ENCODE measurements at regions not wholly inside any gene's neighbourhood (a gene's known extent, or its start where the extent isn't known, plus 50 kb on each side); places are given as distances from the start of the nearest gene placed in this dataset.

- no peak overlapping the region for H3K4ac ChIP-seq (ENCODE audit: low read depth, low read length)
- H3K4me3 ChIP-seq (ENCODE audit: insufficient read depth, low read depth, low read length), result no peak overlapping the region
- H3K18ac ChIP-seq (ENCODE audit: low read depth, low read length), result no peak overlapping the region
- no peaks in the 10 kb centered on the region for H3K36me3 ChIP-seq (ENCODE audit: control insufficient read depth, insufficient read depth, low read length)
- H2BK120ac ChIP-seq (ENCODE audit: low read depth, low read length), result no peak overlapping the region
- H4K8ac ChIP-seq (ENCODE audit: low read depth in 2 of 2, low read length in 2 of 2), result no peak overlapping the region
- no TSS peak for BruUV-seq (replicated peaks)
- no CpG with 5 or more reads among the region's 3 CpGs for WGBS, 2 experiments (ENCODE audit: extremely low coverage in 2 of 2, insufficient read length in 1 of 2)
- no peaks in the 10 kb centered on the region for H3K9me1 ChIP-seq (ENCODE audit: insufficient read depth, low read length)
- no peak overlapping the region for H3K56ac ChIP-seq (ENCODE audit: extremely low read depth, insufficient read depth, low read length)
- intact Hi-C loops (cut with micrococcal nuclease) (no loop called here), dilution Hi-C loops (cut with HindIII; ENCODE audit: low sequenced_read_pairs, unreplicated experiment) (no loop called here), in situ Hi-C loops (cut with MboI; ENCODE audit: low sequenced_read_pairs) (no loop called here)
- no peaks in the 10 kb centered on the region for H4K20me1 ChIP-seq (ENCODE audit: insufficient read depth, low read length)
- no peaks in the 10 kb centered on the region for H3K27me3 ChIP-seq (ENCODE audit: control insufficient read depth, insufficient read depth, low read length)
- H2AFZ ChIP-seq (replicated peaks; ENCODE audit: low read length, poor library complexity), result no peak overlapping the region
- no peak overlapping the region for H3K9ac ChIP-seq (ENCODE audit: low read depth, low read length)
- H4K91ac ChIP-seq (ENCODE audit: insufficient read depth, low read depth, low read length), result no peak overlapping the region
- no peak overlapping the region for H2AK5ac ChIP-seq (ENCODE audit: low read depth, low read length)
- DNase-seq, result no peak
- no peaks in the 10 kb centered on the region for H3K9me3 ChIP-seq (ENCODE audit: control insufficient read depth, insufficient read depth, low read length)
- H3K4me2 ChIP-seq (ENCODE audit: low read depth, low read length), result no peak overlapping the region
- H2BK15ac ChIP-seq (ENCODE audit: low read depth, low read length), result no peak overlapping the region
- POLR2A ChIA-PET (ENCODE audit: unreplicated experiment), result no interaction called here
- CTCF ChIA-PET, result no interaction called here
- H3K79me1 ChIP-seq (ENCODE audit: low read depth in 1 of 2, low read length in 2 of 2), result no peaks in the 10 kb centered on the region
- no peak overlapping the region for H4K5ac ChIP-seq (ENCODE audit: low read depth, low read length)
- ATAC-seq (ENCODE audit: low read depth), result no peak
- H2BK5ac ChIP-seq (ENCODE audit: low read depth, low read length, poor library complexity, severe bottlenecking), result no peak overlapping the region
- no peak overlapping the region for H3K27ac ChIP-seq (ENCODE audit: insufficient read depth, low read length)
- no peak overlapping the region for H2AK9ac ChIP-seq (replicated peaks; ENCODE audit: low read depth, low read length, poor library complexity)
- H3K4me1 ChIP-seq (ENCODE audit: control insufficient read depth, insufficient read depth, low read length), result no peaks in the 10 kb centered on the region
- TF ChIP-seq POLR2A (IDR thresholded peaks at IDR 0.05; ENCODE audit: low read depth, low read length), result no peak
- no peak for TF ChIP-seq NFE2L2 (IDR thresholded peaks at IDR 0.05; ENCODE audit: low read depth, low read length)
- TF ChIP-seq CEBPB (IDR thresholded peaks at IDR 0.05; ENCODE audit: low read depth, low read length), result no peak
- no peak for TF ChIP-seq SMC3 (IDR thresholded peaks at IDR 0.05; ENCODE audit: low read depth, low read length)
- no peak for TF ChIP-seq RAD21 (IDR thresholded peaks at IDR 0.05; ENCODE audit: low read length)
- no peak for TF ChIP-seq RCOR1 (IDR thresholded peaks at IDR 0.05; ENCODE audit: insufficient replicate concordance, low read length)
- TF ChIP-seq RFX5 (IDR thresholded peaks at IDR 0.05; ENCODE audit: low read depth, low read length), result no peak
- TF ChIP-seq BHLHE40 (IDR thresholded peaks at IDR 0.05; ENCODE audit: low read depth, low read length), result no peak
- H3K23ac ChIP-seq (ENCODE audit: low read depth, low read length), result no peak overlapping the region
- no peak overlapping the region for H2BK20ac ChIP-seq (ENCODE audit: low read depth, low read length)
- no peak overlapping the region for H3K14ac ChIP-seq (replicated peaks; ENCODE audit: low read depth, low read length)
Observed at GRCh38 chr2:66186537-66186936, 248.4 kb upstream of the MEIS1 start.

Data from IMR-90 (cell line).